Neural progenitor cell (in vitro differentiated cells): ENCODE measurements at regions not wholly inside any gene's neighbourhood (a gene's known extent, or its start where the extent isn't known, plus 50 kb on each side); places are given as distances from the start of the nearest gene placed in this dataset.
A peak's percentile ranks its signal among the peaks of the same experiment; 100 is the strongest.

Experiments
- DNase-seq: peaks from one replicate; pipeline ENCODE4 v3.0.0-alpha.2; 2016; ENCODE audit warnings: low spot score
- H2AFZ ChIP-seq: fragments of 200-600 bp; sonication (generic); replicated peaks from 2 replicates; pipeline ENCODE4 v1.6.1; 2016; ENCODE audit warnings: antibody characterized with exemption
- H3F3A ChIP-seq: fragments of 200-600 bp; sonication (generic); 2 replicates; pipeline ENCODE4 v1.6.1; 2016; ENCODE audit warnings: antibody characterized with exemption, low read depth
- H3K27ac ChIP-seq: fragments of 200-600 bp; sonication (generic); 2 replicates; pipeline ENCODE4 v1.5.1; 2016; ENCODE audit warnings: mild to moderate bottlenecking
- H3K27me3 ChIP-seq: fragments of 200-600 bp; sonication (generic); 2 replicates; pipeline ENCODE4 v1.6.1; 2016; ENCODE audit warnings: mild to moderate bottlenecking, moderate library complexity
- H3K36me3 ChIP-seq: fragments of 200-600 bp; sonication (generic); 2 replicates; pipeline ENCODE4 v1.5.1; 2016
- H3K4me1 ChIP-seq: fragments of 200-600 bp; sonication (generic); 2 replicates; pipeline ENCODE4 v1.6.1; 2016; ENCODE audit warnings: mixed run types
- H3K4me2 ChIP-seq: fragments of 200-600 bp; sonication (generic); 2 replicates; pipeline ENCODE4 v1.6.1; 2016
- H3K4me3 ChIP-seq: fragments of 200-600 bp; sonication (generic); 2 replicates; pipeline ENCODE4 v1.5.1; 2016
- H3K79me2 ChIP-seq: fragments of 200-600 bp; sonication (generic); 2 replicates; pipeline ENCODE4 v1.6.1; 2016; ENCODE audit warnings: low read depth
- H3K9ac ChIP-seq: fragments of 200-600 bp; sonication (generic); 2 replicates; pipeline ENCODE4 v1.6.1; 2016
- H3K9me3 ChIP-seq: fragments of 200-600 bp; sonication (generic); 2 replicates; pipeline ENCODE4 v1.5.1; 2016; ENCODE audit warnings: low read depth
- H4K20me1 ChIP-seq: fragments of 200-600 bp; sonication (generic); 2 replicates; pipeline ENCODE4 v1.6.1; 2016; ENCODE audit warnings: low read depth
- H3K27ac Mint-ChIP-seq: 3 replicates; pipeline ENCODE4 v1.8.0; 2021; ENCODE audit warnings: mixed read lengths
- H3K27me3 Mint-ChIP-seq: 2 replicates; pipeline ENCODE4 v1.8.0; 2022; ENCODE audit warnings: low read depth, mild to moderate bottlenecking, inconsistent platforms, moderate library complexity, mixed read lengths; ENCODE audit not compliant: insufficient read depth
- H3K36me3 Mint-ChIP-seq: 3 replicates; pipeline ENCODE4 v1.8.0; 2021; ENCODE audit warnings: mixed read lengths
- H3K4me1 Mint-ChIP-seq: 3 replicates; pipeline ENCODE4 v1.8.0; 2021; ENCODE audit warnings: mixed read lengths
- H3K4me3 Mint-ChIP-seq: 3 replicates; pipeline ENCODE4 v1.8.0; 2021; ENCODE audit warnings: mild to moderate bottlenecking, moderate library complexity, mixed read lengths
- H3K9me3 Mint-ChIP-seq: 3 replicates; pipeline ENCODE4 v1.8.0; 2020; ENCODE audit warnings: mixed read lengths
- EZH2 ChIP-seq: fragments of 200-600 bp; sonication (generic); IDR thresholded peaks from 2 replicates; pipeline ENCODE4 v1.6.1; 2017; ENCODE audit warnings: antibody characterized with exemption, mild to moderate bottlenecking, moderate library complexity
- EZH2phosphoT487 ChIP-seq: fragments of 200-600 bp; sonication (generic); IDR thresholded peaks from 2 replicates; pipeline ENCODE4 v1.6.1; 2017; ENCODE audit warnings: antibody characterized with exemption
- TF ChIP-seq, protein P1 (sequence below): fragments of 200-600 bp; sonication (generic); IDR thresholded peaks from 2 replicates; pipeline ENCODE4 v1.5.1; 2017; ENCODE audit warnings: antibody characterized with exemption, mild to moderate bottlenecking

DNA sequence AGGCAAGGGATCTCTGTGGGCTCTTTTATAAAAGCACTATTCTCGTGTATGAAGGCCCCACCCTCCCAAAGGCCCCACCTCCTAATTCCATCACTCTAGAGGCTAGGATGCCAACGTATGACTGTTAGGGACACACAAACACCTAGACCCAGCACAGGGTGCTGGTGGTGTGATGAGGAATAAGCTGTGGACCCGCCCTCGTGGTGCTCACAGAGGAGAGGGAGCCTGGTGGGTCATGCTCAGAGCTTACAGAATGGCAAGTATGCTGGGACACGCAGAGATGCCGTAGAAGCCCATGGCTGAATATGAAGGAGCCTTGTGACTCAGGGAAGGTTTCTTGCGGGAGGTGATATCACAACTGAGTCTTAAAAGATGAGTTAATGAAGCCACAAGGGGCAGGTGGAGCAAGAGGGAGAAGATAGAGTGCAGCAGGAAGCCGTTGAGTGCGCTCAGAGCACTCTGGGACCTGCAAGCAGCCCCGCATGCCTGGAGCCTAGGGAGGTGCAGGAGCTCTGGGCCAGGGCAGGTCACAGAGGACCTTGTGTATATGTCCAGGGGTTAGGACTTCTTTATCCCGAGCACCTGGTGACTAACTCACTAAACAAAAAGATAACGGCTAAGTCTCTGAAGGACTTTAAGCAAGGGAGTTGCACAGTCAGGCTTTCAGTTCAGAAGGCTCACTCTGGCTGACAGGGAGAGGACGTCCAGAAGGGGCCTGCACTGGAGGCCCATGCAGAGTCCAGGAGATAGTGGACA is 160.9 kb downstream of the TRIM29 start:
- no peak overlapping the region for H3K9ac ChIP-seq

DNA sequence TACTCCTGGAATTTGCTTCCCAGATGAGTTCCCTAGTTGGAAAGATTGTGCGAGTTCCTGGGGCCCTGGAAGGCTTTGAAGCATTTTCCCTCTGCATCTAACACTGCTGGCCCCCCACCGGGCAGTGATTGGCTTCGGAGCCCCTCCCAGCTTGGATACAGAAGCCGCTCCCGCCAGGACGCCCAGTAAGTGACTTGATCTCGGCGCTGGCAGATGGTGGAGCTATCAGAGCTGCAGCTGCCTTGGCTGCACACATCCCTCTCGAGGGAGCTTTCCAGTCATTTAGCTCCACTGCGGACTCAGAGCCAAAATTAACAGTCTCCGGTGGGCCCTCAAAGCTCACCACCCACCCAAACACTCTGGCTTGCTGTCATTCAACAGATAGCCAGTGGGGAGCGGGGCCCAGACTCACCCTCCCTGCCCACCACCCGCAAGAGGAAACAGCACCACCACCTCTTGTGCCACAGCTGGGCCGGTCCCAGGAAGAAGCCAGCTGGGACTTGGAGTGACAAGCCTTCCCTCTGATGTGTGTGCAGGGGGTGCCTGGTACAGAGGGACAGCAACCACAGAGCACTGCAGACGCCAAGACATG is 162.3 kb downstream of the TRIM29 start:
- H3F3A ChIP-seq, result peaks cover 30% of the 10 kb centered on the region
- H3K36me3 ChIP-seq, result no peaks in the 10 kb centered on the region
- no peak overlapping the region for H3K4me3 ChIP-seq
- H3K4me2 ChIP-seq, result peak overlapping the region; percentile 56
- H3K4me1 ChIP-seq, result peaks cover 39% of the 10 kb centered on the region
- Mint-ChIP-seq H3K4me1 (peaks cover 66% of the 10 kb centered on the region), H3K9me3 (no peaks in the 10 kb centered on the region), H3K36me3 (no peaks in the 10 kb centered on the region), H3K27ac (no peak overlapping the region), H3K27me3 (peaks cover 11% of the 10 kb centered on the region), H3K4me3 (no peak overlapping the region)
- DNase-seq, result peak; percentile 90
- no peaks in the 10 kb centered on the region for H3K79me2 ChIP-seq
- no peaks in the 10 kb centered on the region for H4K20me1 ChIP-seq
- H3K9me3 ChIP-seq, result no peaks in the 10 kb centered on the region
- H2AFZ ChIP-seq, result no peak overlapping the region
- no peaks in the 10 kb centered on the region for H3K27me3 ChIP-seq
- H3K27ac ChIP-seq, result peak overlapping the region; percentile 54
- TF ChIP-seq, protein P1, sequence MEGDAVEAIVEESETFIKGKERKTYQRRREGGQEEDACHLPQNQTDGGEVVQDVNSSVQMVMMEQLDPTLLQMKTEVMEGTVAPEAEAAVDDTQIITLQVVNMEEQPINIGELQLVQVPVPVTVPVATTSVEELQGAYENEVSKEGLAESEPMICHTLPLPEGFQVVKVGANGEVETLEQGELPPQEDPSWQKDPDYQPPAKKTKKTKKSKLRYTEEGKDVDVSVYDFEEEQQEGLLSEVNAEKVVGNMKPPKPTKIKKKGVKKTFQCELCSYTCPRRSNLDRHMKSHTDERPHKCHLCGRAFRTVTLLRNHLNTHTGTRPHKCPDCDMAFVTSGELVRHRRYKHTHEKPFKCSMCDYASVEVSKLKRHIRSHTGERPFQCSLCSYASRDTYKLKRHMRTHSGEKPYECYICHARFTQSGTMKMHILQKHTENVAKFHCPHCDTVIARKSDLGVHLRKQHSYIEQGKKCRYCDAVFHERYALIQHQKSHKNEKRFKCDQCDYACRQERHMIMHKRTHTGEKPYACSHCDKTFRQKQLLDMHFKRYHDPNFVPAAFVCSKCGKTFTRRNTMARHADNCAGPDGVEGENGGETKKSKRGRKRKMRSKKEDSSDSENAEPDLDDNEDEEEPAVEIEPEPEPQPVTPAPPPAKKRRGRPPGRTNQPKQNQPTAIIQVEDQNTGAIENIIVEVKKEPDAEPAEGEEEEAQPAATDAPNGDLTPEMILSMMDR, result no peak
- TF ChIP-seq EZH2phosphoT487 (no peak), EZH2 (no peak)
- no peak overlapping the region for H3K9ac ChIP-seq

More for the DNA sequence above, 160.9 kb downstream of the TRIM29 start:
- no peak for DNase-seq
- H3K9me3 ChIP-seq, result no peaks in the 10 kb centered on the region
- H4K20me1 ChIP-seq, result no peaks in the 10 kb centered on the region
- peaks cover 62% of the 10 kb centered on the region for H3K4me1 Mint-ChIP-seq
- no peaks in the 10 kb centered on the region for H3K36me3 ChIP-seq
- no peaks in the 10 kb centered on the region for H3K9me3 Mint-ChIP-seq
- H3K4me2 ChIP-seq, result no peak overlapping the region
- no peak overlapping the region for H3K4me3 ChIP-seq
- no peaks in the 10 kb centered on the region for H3K27me3 ChIP-seq
- no peak for TF ChIP-seq EZH2
- TF ChIP-seq, protein P1, result no peak
- H3K27me3 Mint-ChIP-seq, result peaks cover 17% of the 10 kb centered on the region
- peaks cover 30% of the 10 kb centered on the region for H3F3A ChIP-seq
- peak overlapping the region; percentile 25 for H3K4me3 Mint-ChIP-seq
- H2AFZ ChIP-seq, result no peak overlapping the region
- H3K36me3 Mint-ChIP-seq, result no peaks in the 10 kb centered on the region
- H3K27ac Mint-ChIP-seq, result peak overlapping the region; percentile 72
- peaks cover 30% of the 10 kb centered on the region for H3K4me1 ChIP-seq
- H3K27ac ChIP-seq, result no peak overlapping the region
- no peaks in the 10 kb centered on the region for H3K79me2 ChIP-seq

DNA sequence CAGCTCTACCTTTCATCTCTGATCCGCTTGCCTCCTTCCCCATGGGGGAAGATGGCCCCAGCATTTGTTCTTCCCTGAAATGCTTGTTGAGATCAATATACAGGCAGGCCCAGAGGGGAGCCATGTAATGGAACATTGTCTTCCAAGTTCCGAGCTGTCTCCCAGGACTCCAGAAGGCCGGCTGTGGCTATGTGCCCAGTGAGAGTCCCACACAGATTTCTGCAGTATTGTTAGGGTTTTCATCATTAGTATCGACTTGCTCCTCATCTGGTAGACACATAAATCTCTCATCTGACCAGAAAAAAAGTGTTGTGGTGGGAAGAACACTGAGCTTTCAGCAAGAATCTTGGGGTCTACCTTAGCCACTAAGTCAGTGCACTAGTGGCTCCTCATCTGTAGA is 163.4 kb downstream of the TRIM29 start:
- no peaks in the 10 kb centered on the region for H4K20me1 ChIP-seq
- peaks cover 60% of the 10 kb centered on the region for H3K4me1 Mint-ChIP-seq
- no peaks in the 10 kb centered on the region for H3K9me3 ChIP-seq
- DNase-seq, result no peak
- H3K36me3 Mint-ChIP-seq, result no peaks in the 10 kb centered on the region
- H3K27me3 ChIP-seq, result no peaks in the 10 kb centered on the region
- H3K27ac ChIP-seq, result no peak overlapping the region
- H3K9ac ChIP-seq, result no peak overlapping the region
- H3K36me3 ChIP-seq, result no peaks in the 10 kb centered on the region
- peaks cover 7% of the 10 kb centered on the region for H3K27me3 Mint-ChIP-seq
- no peak overlapping the region for H3K4me3 Mint-ChIP-seq
- peaks cover 40% of the 10 kb centered on the region for H3K4me1 ChIP-seq
- peak overlapping the region; percentile 72 for H3K27ac Mint-ChIP-seq
- H3K4me2 ChIP-seq, result no peak overlapping the region
- H3K9me3 Mint-ChIP-seq, result no peaks in the 10 kb centered on the region
- no peak overlapping the region for H2AFZ ChIP-seq
- peaks cover 30% of the 10 kb centered on the region for H3F3A ChIP-seq
- TF ChIP-seq EZH2 (no peak), EZH2phosphoT487 (no peak)
- TF ChIP-seq, protein P1, result no peak
- no peaks in the 10 kb centered on the region for H3K79me2 ChIP-seq
- no peak overlapping the region for H3K4me3 ChIP-seq
